Left ventricle myocardium inferior (tissue), 1 donor: ENCODE measurements at regions not wholly inside any gene's neighbourhood (a gene's known extent, or its start where the extent isn't known, plus 50 kb on each side); places are given as distances from the start of the nearest gene placed in this dataset.

Experiments
- DNase-seq: peaks from one replicate; pipeline ENCODE4 v3.0.0-alpha.2; 2020
- H3K27ac ChIP-seq: fragments of 200-600 bp; replicated peaks from 2 replicates; pipeline ENCODE4 v1.8.0; 2021
- H3K27me3 ChIP-seq: fragments of 200-600 bp; 2 replicates; pipeline ENCODE4 v1.8.0; 2021; ENCODE audit warnings: low read depth
- H3K36me3 ChIP-seq: fragments of 200-600 bp; 2 replicates; pipeline ENCODE4 v1.8.0; 2021
- H3K4me1 ChIP-seq: fragments of 200-600 bp; 2 replicates; pipeline ENCODE4 v1.8.0; 2021
- H3K4me3 ChIP-seq: fragments of 200-600 bp; 2 replicates; pipeline ENCODE4 v1.8.0; 2021; ENCODE audit warnings: mild to moderate bottlenecking, moderate library complexity
- H3K9me3 ChIP-seq: fragments of 200-600 bp; replicated peaks from 2 replicates; pipeline ENCODE4 v1.8.0; 2021
- CTCF ChIP-seq: fragments of 200-600 bp; IDR thresholded peaks from 2 replicates; pipeline ENCODE4 v1.8.0; 2021; ENCODE audit warnings: antibody characterized with exemption, mild to moderate bottlenecking, borderline replicate concordance
- intact Hi-C: fragments of 100-400 bp; cut with micrococcal nuclease; formaldehyde crosslinking; loops from one replicate; pipeline ENCODE4 v1.11.0; 2022
- donor health status: DM: no; HTN: yes; CAD: no; lungs with severe emphysema.

- no peak for TF ChIP-seq CTCF
- Histone ChIP-seq H3K4me1 (no peaks in the 10 kb centered on the region), H3K4me3 (no peak overlapping the region), H3K36me3 (no peaks in the 10 kb centered on the region), H3K27ac (no peak overlapping the region), H3K9me3 (no peaks in the 10 kb centered on the region), H3K27me3 (no peaks in the 10 kb centered on the region)
- DNase-seq = no peak
- intact Hi-C loops = no loop called here
Measured at GRCh38 chr20:6466075-6466810, 301.2 kb upstream of the BMP2 start.

GRCh38 chr20:6450841-6451240 is 316.6 kb upstream of the BMP2 start:
- TF ChIP-seq CTCF = no peak
- Histone ChIP-seq H3K36me3 (no peaks in the 10 kb centered on the region), H3K9me3 (no peaks in the 10 kb centered on the region), H3K27me3 (no peaks in the 10 kb centered on the region), H3K4me1 (no peaks in the 10 kb centered on the region), H3K4me3 (no peak overlapping the region), H3K27ac (no peak overlapping the region)
- intact Hi-C loops = no loop called here
- no peak for DNase-seq

- H3K4me3 ChIP-seq = no peak overlapping the region
- H3K9me3 ChIP-seq = peaks cover 13% of the 10 kb centered on the region
- intact Hi-C loops = no loop called here
- DNase-seq = no peak
- no peaks in the 10 kb centered on the region for H3K36me3 ChIP-seq
- TF ChIP-seq CTCF = no peak
- H3K27me3 ChIP-seq = no peaks in the 10 kb centered on the region
- no peak overlapping the region for H3K27ac ChIP-seq
- no peaks in the 10 kb centered on the region for H3K4me1 ChIP-seq
Measured at GRCh38 chr20:6440443-6440799, 317.6 kb upstream of the FERMT1 start.

- DNase-seq = no peak
- Histone ChIP-seq H3K9me3 (peaks cover 13% of the 10 kb centered on the region), H3K4me3 (no peak overlapping the region), H3K27me3 (no peaks in the 10 kb centered on the region), H3K27ac (no peak overlapping the region), H3K4me1 (no peaks in the 10 kb centered on the region), H3K36me3 (no peaks in the 10 kb centered on the region)
- no peak for TF ChIP-seq CTCF
- intact Hi-C loops = no loop called here
Measured at GRCh38 chr20:6439737-6440442, 317.1 kb upstream of the FERMT1 start.

GRCh38 chr20:6434131-6434530 is 311.3 kb upstream of the FERMT1 start:
- no peak for TF ChIP-seq CTCF
- Histone ChIP-seq H3K9me3 (peaks cover 23% of the 10 kb centered on the region), H3K4me1 (no peaks in the 10 kb centered on the region), H3K4me3 (no peak overlapping the region), H3K36me3 (no peaks in the 10 kb centered on the region), H3K27ac (no peak overlapping the region), H3K27me3 (no peaks in the 10 kb centered on the region)
- intact Hi-C loops = no loop called here
- no peak for DNase-seq
